H1 (cell line): ENCODE measurements at regions not wholly inside any gene's neighbourhood (a gene's known extent, or its start where the extent isn't known, plus 50 kb on each side); places are given as distances from the start of the nearest gene placed in this dataset.

Experiments used
- CTCF ChIA-PET: fragments of 300-600 bp; sonication (Branson Sonifier 250); formaldehyde crosslinking; loops from one replicate; lab custom pipeline; 2021; ENCODE audit not compliant: partially characterized antibody; lab: Charles Lee
- POLR2A ChIA-PET: fragments of 300-600 bp; sonication (Branson Sonifier 250); formaldehyde crosslinking; loops from one replicate; lab custom pipeline; 2021; ENCODE audit warnings: inconsistent platforms; ENCODE audit not compliant: partially characterized antibody; lab: Charles Lee
- DNase-seq, 2 experiments: peaks; one replicate each; pipeline versions ENCODE4 v3.0.0 to v3.0.0-alpha.2; 2010 to 2022; ENCODE audit warnings: low spot score in 2 of 2, low read depth in 1 of 2, mixed read lengths in 1 of 2
- FAIRE-seq: peaks from 2 replicates; lab custom pipeline; 2011; peaks lifted over from hg19 to GRCh38; lab: Jason Lieb, UNC
- H2AFZ ChIP-seq: 2 replicates; pipeline ENCODE4 v1.8.1; 2012; ENCODE audit warnings: low read length, inconsistent platforms
- H2AK5ac ChIP-seq: 2 replicates; pipeline ENCODE4 v1.6.1; 2013; ENCODE audit warnings: low read depth, low read length
- H2BK120ac ChIP-seq: replicated peaks from 2 replicates; pipeline ENCODE3; 2013; ENCODE audit warnings: low read depth, low read length, inconsistent platforms
- H2BK12ac ChIP-seq: 2 replicates; pipeline ENCODE4 v1.6.1; 2013; ENCODE audit warnings: low read depth, low read length
- H2BK15ac ChIP-seq: 2 replicates; pipeline ENCODE4 v1.6.1; 2013; ENCODE audit warnings: low read length
- H2BK20ac ChIP-seq: 2 replicates; pipeline ENCODE4 v1.6.1; 2013; ENCODE audit warnings: low read length
- H2BK5ac ChIP-seq: 2 replicates; pipeline ENCODE4 v1.6.1; 2013; ENCODE audit warnings: low read depth, low read length
- H3K14ac ChIP-seq: 2 replicates; pipeline ENCODE4 v1.6.1; 2013; ENCODE audit warnings: inconsistent platforms; ENCODE audit not compliant: insufficient read length
- H3K18ac ChIP-seq: 2 replicates; pipeline ENCODE4 v1.6.1; 2013; ENCODE audit warnings: low read length; ENCODE audit errors: extremely low read depth
- H3K23ac ChIP-seq: 2 replicates; pipeline ENCODE4 v1.6.1; 2013; ENCODE audit warnings: inconsistent platforms; ENCODE audit not compliant: insufficient read length
- H3K23me2 ChIP-seq: 2 replicates; pipeline ENCODE4 v1.6.1; 2013; ENCODE audit warnings: low read depth, low read length
- H3K27ac ChIP-seq: 2 replicates; pipeline ENCODE4 v1.6.1; 2011; ENCODE audit warnings: low read depth, low read length, inconsistent platforms
- H3K27me3 ChIP-seq, 4 experiments: replicated peaks in 1 of 4; 1 replicate in 1 of 4; 2 replicates in 3 of 4; pipeline versions ENCODE4 v1.6.1 to v1.8.1; 2011 to 2013; ENCODE audit warnings: low read length in 3 of 4, mild to moderate bottlenecking in 3 of 4, inconsistent platforms in 2 of 4, mixed read lengths in 2 of 4, moderate library complexity in 1 of 4; ENCODE audit not compliant: control insufficient read depth in 3 of 4, insufficient read depth in 3 of 4; ENCODE audit errors: extremely low read depth in 1 of 4
- H3K36me3 ChIP-seq, 4 experiments: 2 replicates each; pipeline versions ENCODE4 v1.6.1 to v1.8.1; 2011 to 2013; ENCODE audit warnings: mild to moderate bottlenecking in 4 of 4, low read length in 3 of 4, moderate library complexity in 2 of 4, control low read depth in 1 of 4, inconsistent platforms in 1 of 4; ENCODE audit not compliant: insufficient read depth in 4 of 4, control insufficient read depth in 2 of 4
- H3K4ac ChIP-seq: replicated peaks from 2 replicates; pipeline ENCODE3; 2013; ENCODE audit warnings: low read length, low read depth, mixed read lengths, inconsistent platforms; ENCODE audit not compliant: insufficient read length
- H3K4me1 ChIP-seq, 4 experiments: replicated peaks in 1 of 4; 1 replicate in 1 of 4; 2 replicates in 3 of 4; pipeline versions ENCODE4 v1.6.1 to v1.8.1; 2011 to 2013; ENCODE audit warnings: low read length in 3 of 4, inconsistent platforms in 2 of 4, mixed read lengths in 1 of 4; ENCODE audit not compliant: insufficient read depth in 4 of 4, control insufficient read depth in 3 of 4
- H3K4me2 ChIP-seq, 2 experiments: 2 replicates each; pipeline versions ENCODE4 v1.6.1 to v1.8.1; 2011 to 2013; ENCODE audit warnings: low read depth in 2 of 2, low read length in 2 of 2, control low read depth in 1 of 2, inconsistent platforms in 1 of 2, mild to moderate bottlenecking in 1 of 2; ENCODE audit not compliant: insufficient read depth in 1 of 2
- H3K4me3 ChIP-seq, 4 experiments: fragments of 200-600, 300-600 bp in 1 of 4; sonication (generic), shearing (Covaris generic), sonication (Bioruptor Twin) in 1 of 4; 2 replicates each; pipeline versions ENCODE4 v1.5.1 to v1.8.1; 2011 to 2016; ENCODE audit warnings: low read length in 4 of 4, low read depth in 3 of 4, control low read depth in 2 of 4, inconsistent platforms in 2 of 4, mild to moderate bottlenecking in 2 of 4, mixed read lengths in 1 of 4, moderate library complexity in 1 of 4; ENCODE audit not compliant: insufficient read depth in 2 of 4; ENCODE audit errors: extremely low read depth in 1 of 4
- H3K56ac ChIP-seq: replicated peaks from 2 replicates; pipeline ENCODE3; 2013; ENCODE audit warnings: low read depth, mild to moderate bottlenecking, mixed read lengths, low read length, inconsistent platforms; ENCODE audit not compliant: insufficient read length
- H3K79me1 ChIP-seq: 2 replicates; pipeline ENCODE4 v1.6.1; 2013; ENCODE audit warnings: low read depth, low read length, control low read depth
- H3K79me2 ChIP-seq, 2 experiments: 2 replicates each; pipeline versions ENCODE4 v1.6.1 to v1.8.1; 2012 to 2013; ENCODE audit warnings: low read length in 2 of 2, mild to moderate bottlenecking in 2 of 2, inconsistent platforms in 1 of 2; ENCODE audit not compliant: insufficient read depth in 2 of 2, control insufficient read depth in 1 of 2
- H3K9ac ChIP-seq, 4 experiments: replicated peaks in 1 of 4; 1 replicate in 1 of 4; 2 replicates in 3 of 4; pipeline versions ENCODE4 v1.6.1 to v1.8.1; 2011 to 2013; ENCODE audit warnings: low read depth in 3 of 4, low read length in 3 of 4, control low read depth in 2 of 4, mild to moderate bottlenecking in 2 of 4, moderate library complexity in 2 of 4, inconsistent platforms in 1 of 4; ENCODE audit errors: extremely low read depth in 1 of 4
- H3K9me3 ChIP-seq, 2 experiments: 2 replicates each; pipeline versions ENCODE4 v1.6.1 to v1.8.1; 2012 to 2013; ENCODE audit warnings: mild to moderate bottlenecking in 2 of 2, moderate library complexity in 2 of 2, control low read depth in 1 of 2, inconsistent platforms in 1 of 2, low read depth in 1 of 2, low read length in 1 of 2, mixed read lengths in 1 of 2; ENCODE audit not compliant: insufficient read depth in 2 of 2
- H4K20me1 ChIP-seq, 2 experiments: replicated peaks in 1 of 2; 2 replicates each; pipeline versions ENCODE3 to v1.8.1; 2011 to 2013; ENCODE audit warnings: inconsistent platforms in 2 of 2, low read length in 2 of 2, mild to moderate bottlenecking in 1 of 2; ENCODE audit not compliant: insufficient read depth in 2 of 2, control insufficient read depth in 1 of 2
- H4K5ac ChIP-seq: 2 replicates; pipeline ENCODE4 v1.6.1; 2013; ENCODE audit warnings: low read length, low read depth, mixed read lengths, inconsistent platforms; ENCODE audit not compliant: insufficient read length
- H4K8ac ChIP-seq: 2 replicates; pipeline ENCODE4 v1.8.0; 2013; ENCODE audit warnings: mild to moderate bottlenecking, moderate library complexity, low read length, inconsistent platforms; ENCODE audit not compliant: insufficient read depth; ENCODE audit errors: extremely low read depth
- H4K91ac ChIP-seq: replicated peaks from 2 replicates; pipeline ENCODE3; 2013; ENCODE audit warnings: low read length, mixed read lengths, inconsistent platforms; ENCODE audit not compliant: insufficient read length
- ASH2L ChIP-seq: fragments of 200-600, 300-600 bp; sonication (generic); IDR thresholded peaks from one replicate; pipeline ENCODE4 v1.7.1; 2017; ENCODE audit warnings: low read length
- WGBS, 2 experiments: shearing (Covaris generic) in 1 of 2; methylation state at CpG; one replicate each; pipeline versions ENCODE4 v1.1.6 to v1.1.7; 2013 to 2015; ENCODE audit warnings: low lambda C conversion rate in 2 of 2, mixed read lengths in 2 of 2, inconsistent platforms in 1 of 2, low coverage in 1 of 2, missing lambda C conversion rate in 1 of 2; ENCODE audit not compliant: insufficient replicate concordance in 2 of 2, insufficient coverage in 1 of 2, insufficient read length in 1 of 2; ENCODE audit errors: extremely low coverage in 1 of 2, missing lambda C conversion rate in 1 of 2; 5-methylcytosine and 5-hydroxymethylcytosine counted together

- Histone ChIP-seq H3K4me1 (peaks cover 0 to 10% (median 2%) of the 10 kb centered on the region in 4 experiments; a peak in 3 of 7 replicates), H3K18ac (no peak overlapping the region), H2BK15ac (0 out of 2 replicates have a peak overlapping the region, but pooled peaks have one; percentile 61), H2AK5ac (no peak overlapping the region), H3K9me3 (no peaks in the 10 kb centered on the region), H3K4ac (no peak overlapping the region), H2BK20ac (peak overlapping the region; percentile 48; the same call in 1 of the 2 replicates), H4K91ac (peak overlapping the region; percentile 44), H3K27ac (no peak overlapping the region), H3K14ac (no peak overlapping the region), H4K8ac (no peak overlapping the region; the same call in 1 of the 2 replicates), H3K79me1 (no peaks in the 10 kb centered on the region; the same call in 1 of the 2 replicates), H3K4me3 (no peak overlapping the region), H2AFZ (no peak overlapping the region), H2BK12ac (no peak overlapping the region), H4K5ac (no peak overlapping the region), H3K79me2 (no peaks in the 10 kb centered on the region), H3K23ac (no peak overlapping the region), H3K36me3 (no peaks in the 10 kb centered on the region), H2BK5ac (no peak overlapping the region), H3K4me2 (no peak overlapping the region), H2BK120ac (no peak overlapping the region), H3K27me3 (no peaks in the 10 kb centered on the region), H3K23me2 (peaks cover 2% of the 10 kb centered on the region), H3K56ac (no peak overlapping the region), H3K9ac (no peak overlapping the region), H4K20me1 (no peaks in the 10 kb centered on the region)
- FAIRE-seq (no peak), DNase-seq (no peak)
- POLR2A ChIA-PET: interaction anchor here (0.6 kb wide), 1 partner anchor 507 kb away, joined by 4 read pairs; no protein-coding TSS in a partner anchor
- 84% methylated on average over 2 of the region's 2 CpGs; no CpG with 5 or more reads in 1 of the 2 experiments for WGBS, 2 experiments
- no peak for TF ChIP-seq ASH2L
- CTCF ChIA-PET: interaction anchor here (0.7 to 1.4 kb wide), 6 partner anchors 11 to 59 kb away, joined by 3 to 5 read pairs (median 3); no protein-coding TSS in a partner anchor
Observed at GRCh38 chr5:138699482-138699881, 53.7 kb upstream of the CTNNA1 start.
